ENCODE measurements at regions not wholly inside any gene's neighbourhood (a gene's known extent, or its start where the extent isn't known, plus 50 kb on each side); places are given as distances from the start of the nearest gene placed in this dataset.

- DNase-seq = no peak
These were observed 84.2 kb upstream of the ADRA1B start for GRCh38 chr5:159832073-159832472.

DNA sequence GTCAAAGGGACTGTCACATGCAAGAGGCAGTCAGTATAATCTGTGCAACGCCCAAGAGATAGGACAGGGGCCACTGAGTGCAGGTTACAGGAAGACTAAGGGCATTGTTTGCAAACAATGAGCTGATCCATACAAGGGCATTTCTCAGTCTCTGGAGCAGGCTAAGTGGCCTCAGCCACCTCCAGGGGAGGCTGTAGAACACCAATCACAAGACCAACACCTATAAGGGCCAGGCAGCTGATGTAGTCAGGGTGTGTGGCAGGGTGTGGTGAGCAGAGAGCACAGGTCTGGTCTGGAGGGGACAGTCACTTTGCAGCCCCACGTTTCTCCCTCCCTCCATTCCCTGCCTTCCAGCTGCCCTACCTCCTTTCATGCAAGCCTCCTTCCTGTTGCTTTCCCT, 83.2 kb upstream of the ADRA1B start:
- no peak for DNase-seq

GRCh38 chr5:159833846-159834245, 82.4 kb upstream of the ADRA1B start:
- DNase-seq = no peak

DNA sequence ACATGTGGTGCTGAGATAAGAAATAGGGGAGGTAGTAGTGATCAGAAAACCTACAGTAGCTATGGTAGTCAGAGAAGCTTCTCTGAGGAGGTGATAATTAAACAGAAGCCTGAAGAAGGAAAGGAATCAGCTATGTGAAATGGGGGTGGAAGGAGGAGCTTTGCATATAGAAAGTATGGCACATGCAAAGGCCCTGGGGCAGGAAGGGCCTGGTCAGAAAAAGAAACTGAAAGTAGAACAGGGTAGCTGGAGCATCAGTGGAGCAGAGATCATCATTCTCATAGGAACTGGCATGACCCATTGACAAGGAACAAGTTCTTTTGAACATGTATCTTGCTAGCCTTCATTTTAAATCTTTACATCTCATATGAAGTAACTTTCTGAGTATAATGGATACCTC, 80.7 kb upstream of the ADRA1B start:
- DNase-seq = no peak

GRCh38 chr5:159836691-159837090, 79.6 kb upstream of the ADRA1B start:
- no peak for DNase-seq

DNA sequence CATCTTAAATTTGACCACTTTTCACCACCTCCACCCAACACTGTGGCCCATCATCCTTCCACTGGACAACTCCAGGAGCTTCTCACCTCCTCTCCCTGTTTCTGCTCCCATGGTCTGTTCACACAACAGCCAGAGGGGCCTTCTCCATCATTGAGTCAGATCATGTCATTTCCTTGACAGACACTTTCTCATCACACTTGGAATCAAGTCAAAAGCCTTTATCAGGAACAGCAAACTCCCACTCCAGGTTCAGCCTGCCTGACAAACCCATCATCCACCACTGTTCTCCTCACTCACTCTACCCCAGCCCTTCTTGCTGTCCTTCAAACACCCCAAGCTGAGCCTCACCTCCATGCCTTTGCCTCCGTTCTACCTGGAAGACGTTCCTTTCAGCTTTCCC, 78.4 kb upstream of the ADRA1B start:
- no peak for DNase-seq

DNA sequence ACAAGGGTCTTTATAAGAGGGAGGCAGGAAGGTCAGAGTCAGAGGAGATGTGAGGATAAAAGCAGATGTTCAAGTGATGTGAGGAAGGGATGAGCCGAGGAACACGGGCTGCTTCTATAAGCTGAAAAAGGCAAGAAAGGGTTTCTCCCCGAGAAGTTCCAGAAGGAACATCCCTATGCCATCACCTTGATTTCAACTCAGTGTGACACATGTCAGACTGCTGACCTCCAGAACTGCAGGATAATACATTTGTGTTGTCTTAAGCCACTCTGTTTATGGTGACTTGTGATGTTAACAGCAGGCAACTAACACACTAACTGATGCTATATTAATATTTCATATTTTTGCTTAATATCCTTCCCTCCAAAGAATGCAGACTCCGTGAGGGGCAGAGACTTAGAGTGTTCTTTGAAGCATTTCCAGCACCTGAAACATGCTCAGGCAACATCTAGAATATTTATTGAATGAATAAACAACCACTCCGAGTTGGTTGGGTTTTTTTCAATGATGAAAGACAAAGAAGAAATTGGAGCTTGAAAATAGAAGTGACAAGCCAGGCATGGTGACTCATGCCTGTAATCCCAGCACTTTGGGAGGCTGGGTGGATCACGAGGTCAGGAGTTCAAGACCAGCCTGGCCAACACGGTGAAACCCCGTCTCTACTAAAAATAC, 77.6 kb upstream of the ADRA1B start:
- no peak for DNase-seq

- no peak for DNase-seq
These were observed 71.8 kb upstream of the ADRA1B start for GRCh38 chr5:159844267-159845121.

GRCh38 chr5:159849437-159850083, 66.7 kb upstream of the ADRA1B start:
- no peak for DNase-seq

- DNase-seq = no peak
These were observed 66.1 kb upstream of the ADRA1B start for GRCh38 chr5:159850160-159850559.

DNA sequence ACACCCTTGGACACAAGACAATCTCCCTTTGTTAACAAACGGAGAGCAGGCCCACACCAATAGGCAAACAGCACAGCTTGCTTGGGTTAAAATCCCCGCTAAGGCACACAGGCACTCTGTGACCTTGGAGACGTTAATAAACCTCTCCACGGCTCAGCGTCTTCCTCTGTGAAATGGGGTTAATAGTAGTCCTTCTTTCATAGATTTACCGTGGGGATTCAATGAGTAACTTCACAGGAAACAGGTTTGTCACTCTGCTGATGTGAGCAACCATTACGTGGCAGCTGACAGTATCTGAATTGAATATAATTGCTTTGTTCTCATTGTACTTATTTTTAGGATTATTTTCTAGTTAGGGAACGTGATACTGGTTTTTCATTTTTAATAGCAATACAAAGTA, 65.2 kb upstream of the ADRA1B start:
- no peak for DNase-seq

GRCh38 chr5:159854916-159855315, 61.4 kb upstream of the ADRA1B start:
- no peak for DNase-seq

DNA sequence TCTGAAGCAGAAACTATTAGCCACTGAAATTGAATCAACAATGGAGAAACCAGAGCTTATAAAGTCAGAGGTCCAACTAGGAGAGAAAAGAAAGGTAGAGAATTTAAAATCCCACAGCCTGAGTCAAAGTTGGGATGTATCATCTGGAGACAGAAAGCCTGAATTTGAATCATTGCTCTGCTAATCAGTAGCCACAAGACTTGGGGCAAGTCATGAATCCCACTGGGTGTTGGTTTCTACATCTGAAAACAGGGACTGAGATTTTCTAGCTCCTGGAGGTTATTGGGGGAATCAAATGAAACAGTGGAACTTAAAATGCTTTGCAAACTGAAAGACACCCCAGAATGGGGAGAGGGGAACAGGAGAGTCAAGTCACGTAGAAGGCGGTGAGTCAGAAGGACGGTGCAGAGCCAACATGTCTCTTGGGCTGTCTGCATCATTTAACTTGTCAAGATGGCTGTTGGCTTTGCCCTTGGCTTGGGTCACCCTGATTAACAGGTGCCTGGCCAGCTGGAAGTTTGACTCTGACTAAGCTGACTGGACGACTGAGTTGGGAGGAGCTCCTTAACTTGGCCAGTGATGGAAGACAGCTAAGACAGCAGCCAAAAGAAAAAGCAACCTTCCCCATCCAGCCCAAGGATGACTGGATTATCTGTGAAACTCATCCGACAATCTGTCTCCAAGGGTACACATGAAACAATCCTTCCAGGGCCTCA, 60.6 kb upstream of the ADRA1B start:
- no peak for DNase-seq

DNA sequence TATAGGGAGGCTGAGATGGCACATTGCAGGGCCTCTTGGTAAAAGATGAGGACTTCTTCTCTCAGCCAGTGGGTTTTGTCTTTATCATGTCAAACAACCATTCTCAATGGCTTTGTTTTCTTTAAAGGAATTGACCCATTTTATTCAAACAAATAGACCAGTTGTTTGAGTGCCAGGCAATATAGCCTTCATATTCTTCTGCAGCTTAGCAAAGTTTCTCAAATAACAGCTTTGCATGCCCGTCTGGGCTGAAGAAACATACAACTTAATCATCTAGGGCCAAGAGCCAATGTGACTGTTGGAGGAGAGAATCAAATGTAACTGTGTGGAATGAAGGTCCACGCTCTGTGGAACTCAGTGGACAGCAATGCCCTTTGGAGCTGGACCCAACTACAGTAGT, 57.4 kb upstream of the ADRA1B start:
- no peak for DNase-seq

DNA sequence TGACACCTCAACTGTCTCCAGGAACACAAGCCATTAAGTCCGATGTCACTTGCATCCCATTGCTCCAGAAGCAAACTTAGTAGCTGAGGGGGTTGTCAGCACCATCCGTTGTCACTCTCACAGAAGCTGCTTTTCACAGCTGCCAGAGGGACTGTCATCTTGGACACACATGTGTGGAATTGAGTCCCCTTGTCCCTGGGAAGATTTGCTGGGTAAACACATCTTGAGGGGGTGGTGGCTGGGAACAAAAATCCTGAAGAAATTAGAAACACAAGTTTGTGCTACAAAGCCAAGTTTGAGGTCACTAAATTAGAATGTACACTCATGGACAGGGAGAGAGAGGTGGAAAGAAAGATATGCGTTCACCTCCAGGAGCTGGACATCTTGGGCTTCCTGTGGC, 55.2 kb upstream of the ADRA1B start:
- no peak for DNase-seq

DNA sequence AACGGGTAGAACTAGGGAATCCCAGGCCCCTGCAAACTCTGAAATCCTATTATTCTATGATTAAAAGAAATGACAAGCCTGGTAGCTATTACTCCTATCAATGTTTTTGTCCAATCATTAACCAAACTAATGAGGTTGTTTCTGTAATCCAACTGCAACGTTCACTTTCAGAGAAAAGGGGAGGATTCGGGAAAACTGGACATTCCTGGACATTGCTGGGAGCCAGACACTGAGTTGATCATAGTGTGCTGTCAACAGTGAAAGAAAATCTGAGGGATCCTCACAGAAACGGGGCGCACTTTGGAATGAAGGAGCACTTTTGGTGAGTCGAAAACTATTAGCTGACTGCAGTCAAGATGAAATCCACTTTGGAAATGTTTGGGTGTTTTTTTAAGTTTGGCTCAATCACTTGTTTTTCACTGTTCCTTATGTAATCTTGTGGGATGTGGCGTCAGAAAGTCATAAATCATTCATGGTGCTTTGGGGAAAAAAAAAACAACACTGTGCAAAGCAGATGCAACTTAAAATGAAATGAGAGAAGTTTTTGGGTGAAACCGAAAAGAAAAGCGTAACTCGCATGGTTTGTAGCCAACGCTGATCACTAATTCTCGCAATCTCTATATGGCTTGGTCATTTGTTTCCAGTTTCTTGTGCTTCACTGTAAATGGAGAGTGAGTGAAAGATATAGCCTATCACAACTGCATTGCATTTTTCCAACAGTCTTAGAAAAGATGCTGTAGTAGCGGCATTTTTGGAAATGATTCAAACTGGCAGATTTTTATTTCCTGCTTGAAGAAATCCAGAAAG, 51.2 kb upstream of the ADRA1B start:
- no peak for DNase-seq

GRCh38 chr5:159866093-159866492, 50.2 kb upstream of the ADRA1B start:
- no peak for DNase-seq

All from stimulated activated CD4-positive, alpha-beta T cell treated with anti-CD3 and anti-CD28 coated beads, Interleukin-4, amount 100 ng/mL, for 1 hour (primary cell).